ENCODE measurements at regions not wholly inside any gene's neighbourhood (a gene's known extent, or its start where the extent isn't known, plus 50 kb on each side); places are given as distances from the start of the nearest gene placed in this dataset.

- TF ChIP-seq E2F6 (IDR thresholded peaks at IDR 0.05) (no peak), CREB1 (IDR thresholded peaks at IDR 0.05) (no peak), TAF7 (optimal IDR thresholded peaks at IDR 0.05; ENCODE audit: borderline replicate concordance, low read depth, low read length) (no peak), CHD1 (IDR thresholded peaks at IDR 0.05; ENCODE audit: low read depth, low read length) (no peak)
Measured at GRCh38 chr5:8258801-8259200, 389.9 kb downstream of the MTRR start (continued).

Measured in H1 (cell line).